ENCODE measurements at regions not wholly inside any gene's neighbourhood (a gene's known extent, or its start where the extent isn't known, plus 50 kb on each side); places are given as distances from the start of the nearest gene placed in this dataset.
"Not testable (repeated sequence)": the region's sequence is repeated elsewhere in the genome, so short reads cannot be mapped to it uniquely, and the experiment has no call there.

- no peak for DNase-seq
These were observed 227.4 kb downstream of the RPAP3 start for GRCh38 chr12:47478426-47478825.

DNA sequence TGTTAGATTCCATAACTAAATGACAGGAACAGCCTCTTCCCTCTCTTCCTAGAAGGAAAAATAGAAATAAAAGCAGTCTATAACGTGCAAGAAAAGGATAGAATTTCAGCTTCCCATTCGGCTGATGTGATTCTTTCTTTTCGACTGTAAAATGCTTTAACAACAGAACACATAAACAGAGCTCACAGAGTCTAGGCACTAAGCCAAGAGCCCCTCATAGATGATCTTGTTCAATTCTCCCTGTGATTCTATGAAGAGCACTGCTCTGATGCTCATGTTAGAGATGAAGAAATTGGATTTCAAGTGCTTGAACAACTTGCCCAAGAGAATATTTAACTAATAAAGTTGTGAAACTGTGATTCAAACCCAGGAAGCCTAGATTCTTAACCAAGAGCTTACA is 232.7 kb downstream of the RPAP3 start:
- no peak for DNase-seq

- DNase-seq = not testable (repeated sequence)
These were observed 235.5 kb downstream of the RPAP3 start for GRCh38 chr12:47470349-47470748.

DNA sequence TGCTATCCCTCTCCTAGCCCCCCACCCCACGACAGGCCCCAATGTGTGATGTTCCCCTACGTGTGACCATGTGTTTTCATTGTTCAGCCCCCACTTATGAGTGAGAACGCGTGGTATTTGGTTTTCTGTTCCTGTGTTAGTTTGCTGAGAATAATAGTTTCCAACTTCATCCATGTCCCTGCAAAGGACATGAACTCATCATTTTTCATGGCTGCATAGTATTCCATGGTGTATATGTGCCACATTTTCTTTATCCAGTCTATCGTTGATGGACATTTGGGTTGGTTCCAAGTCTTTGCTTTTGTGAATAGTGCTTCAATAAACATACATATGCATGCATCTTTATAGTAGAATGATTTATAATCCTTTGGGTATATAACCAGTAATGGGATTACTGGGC is 241.9 kb downstream of the RPAP3 start:
- not testable (repeated sequence) for DNase-seq

DNA sequence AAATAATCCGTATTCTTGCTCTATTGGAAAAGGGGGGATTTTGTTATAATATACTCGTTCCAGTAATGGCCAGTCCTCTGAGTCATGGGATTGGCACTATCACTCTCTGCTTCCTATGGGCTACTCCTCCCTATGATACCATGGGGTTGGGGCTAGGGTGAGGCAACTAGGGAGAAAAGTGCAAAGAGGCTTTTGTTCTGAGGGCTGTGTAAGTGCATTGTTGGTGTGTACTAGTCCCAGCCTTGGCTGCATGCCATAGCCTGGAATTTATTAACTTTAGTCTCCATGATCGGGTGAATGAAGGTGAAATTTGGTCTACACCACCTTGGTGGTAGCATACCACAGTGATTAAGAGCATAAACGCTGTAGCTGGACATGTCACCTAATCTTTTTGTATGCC is 247.6 kb downstream of the RPAP3 start:
- DNase-seq = no peak

DNA sequence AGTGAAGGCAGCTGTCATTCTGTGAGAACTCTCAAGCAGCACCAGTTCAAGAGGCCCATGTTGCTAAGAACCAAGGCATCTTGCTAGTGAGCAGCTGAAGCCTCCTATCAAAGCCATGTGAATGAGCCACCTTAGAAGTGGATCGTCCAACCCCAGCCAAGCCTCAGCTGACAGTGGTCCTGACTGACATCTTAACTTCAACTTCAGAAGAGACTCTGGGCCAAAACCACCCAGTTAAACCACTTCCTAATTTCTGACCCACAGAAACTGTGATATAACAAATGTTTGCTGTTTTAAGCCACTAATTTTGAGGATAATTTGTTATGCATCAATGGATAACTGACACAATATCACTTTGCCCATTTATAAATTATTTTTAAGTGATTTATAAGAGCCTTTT is 256.0 kb downstream of the RPAP3 start:
- no peak for DNase-seq

GRCh38 chr12:47442310-47442709 is 263.5 kb downstream of the RPAP3 start:
- DNase-seq = no peak

DNA sequence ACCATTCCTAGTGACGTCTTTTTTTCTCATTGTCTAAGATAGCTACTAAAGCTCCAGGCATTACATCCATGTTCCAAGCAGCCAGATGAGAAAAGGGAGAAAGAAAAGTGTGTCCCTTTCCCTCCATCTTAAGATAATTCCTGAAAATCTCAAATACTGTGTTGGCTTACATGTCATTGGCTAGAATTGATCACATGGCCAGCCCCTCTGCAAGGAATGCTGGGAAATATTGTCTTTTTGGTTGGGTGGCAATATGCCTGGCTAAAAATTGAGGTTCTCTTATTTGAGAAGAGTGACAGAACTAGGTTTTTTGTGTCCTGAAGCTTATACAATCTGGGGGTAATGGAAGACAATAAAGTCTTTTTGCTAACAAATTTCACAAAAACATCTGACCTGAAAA is 264.3 kb downstream of the RPAP3 start:
- DNase-seq = no peak

- DNase-seq = no peak
These were observed 267.7 kb downstream of the RPAP3 start for GRCh38 chr12:47438175-47438574.

- no peak for DNase-seq
These were observed 268.3 kb downstream of the RPAP3 start for GRCh38 chr12:47437570-47437969.

DNA sequence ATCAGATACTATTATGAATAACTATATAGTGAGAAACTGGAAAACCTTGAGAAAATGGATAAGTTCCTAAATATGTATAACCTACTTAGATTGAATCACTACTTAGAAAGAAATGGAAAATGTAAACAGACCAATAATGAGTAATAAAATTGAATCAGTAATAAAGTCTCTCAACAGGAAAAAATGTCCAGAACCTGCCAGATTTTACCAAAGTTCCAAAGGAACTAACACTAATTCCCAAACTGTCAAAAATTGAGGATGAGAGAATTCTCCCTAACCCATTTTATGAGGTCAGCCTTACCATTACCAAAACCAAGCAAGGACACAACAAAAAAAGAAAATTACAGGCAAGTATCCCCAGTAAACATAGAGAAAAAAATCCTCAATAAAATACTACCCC is 272.0 kb downstream of the RPAP3 start:
- no peak for DNase-seq

- not testable (repeated sequence) for DNase-seq
These were observed 279.0 kb downstream of the RPAP3 start for GRCh38 chr12:47426678-47427309.

GRCh38 chr12:47422611-47423010 is 283.2 kb downstream of the RPAP3 start:
- DNase-seq = no peak

DNA sequence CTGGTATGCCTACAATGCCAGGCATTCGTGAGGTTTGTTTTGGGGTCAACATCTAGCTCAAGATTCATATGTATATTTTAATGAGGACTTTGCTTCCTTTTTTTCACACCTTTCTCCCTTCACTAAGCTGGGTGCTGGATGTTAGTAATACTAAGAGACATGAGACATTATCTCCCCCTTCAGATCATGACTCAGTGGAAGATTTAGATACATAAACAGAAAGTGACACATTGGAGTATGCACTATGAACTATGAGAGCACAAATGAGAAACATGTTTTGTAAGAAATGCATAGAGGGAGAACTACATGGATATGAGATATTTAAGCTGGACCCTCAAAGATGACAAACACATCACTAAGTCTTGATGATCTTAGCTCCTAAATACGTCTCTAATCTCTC is 286.3 kb downstream of the RPAP3 start:
- no peak for DNase-seq

DNA sequence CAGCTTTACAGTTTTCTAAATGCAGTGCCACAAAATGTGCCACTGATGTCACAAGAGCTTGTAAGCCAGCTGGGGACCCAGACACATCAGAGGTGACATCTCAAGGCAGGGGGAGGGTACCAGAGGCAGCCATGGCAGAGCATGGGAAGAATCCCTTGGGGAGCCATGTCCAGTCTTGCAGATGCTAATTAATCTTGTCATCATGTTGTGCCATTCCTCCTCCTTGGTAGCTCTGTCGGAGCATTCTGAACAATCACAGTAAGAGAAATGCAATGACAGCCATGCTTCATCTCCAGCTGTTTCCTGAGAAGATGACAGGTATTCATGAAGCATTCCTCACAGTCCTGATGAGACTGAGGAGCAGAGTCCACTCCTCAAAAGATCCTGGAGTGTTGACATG is 287.9 kb downstream of the RPAP3 start:
- DNase-seq = no peak

- DNase-seq = no peak
These were observed 288.7 kb downstream of the RPAP3 start for GRCh38 chr12:47417121-47417520.

DNA sequence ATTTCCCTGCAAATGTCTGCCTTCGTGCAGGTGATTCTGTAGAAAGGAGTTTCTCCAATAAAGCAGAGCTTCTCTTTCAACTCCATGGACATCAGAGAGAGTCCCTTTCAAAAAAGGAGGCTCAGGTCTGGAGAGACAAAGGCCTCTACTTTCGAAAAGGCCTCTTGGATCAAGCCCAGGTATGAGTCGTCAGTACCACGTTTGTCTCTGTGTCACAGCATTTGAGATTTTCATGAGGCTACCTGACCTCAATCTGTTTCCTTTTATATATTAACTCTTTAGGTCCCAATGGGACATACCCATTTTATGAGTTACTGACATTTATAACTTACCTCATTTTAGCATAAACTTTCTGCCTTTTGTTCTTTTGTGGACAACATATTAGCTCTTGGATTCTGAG is 290.8 kb downstream of the RPAP3 start:
- DNase-seq = no peak

DNA sequence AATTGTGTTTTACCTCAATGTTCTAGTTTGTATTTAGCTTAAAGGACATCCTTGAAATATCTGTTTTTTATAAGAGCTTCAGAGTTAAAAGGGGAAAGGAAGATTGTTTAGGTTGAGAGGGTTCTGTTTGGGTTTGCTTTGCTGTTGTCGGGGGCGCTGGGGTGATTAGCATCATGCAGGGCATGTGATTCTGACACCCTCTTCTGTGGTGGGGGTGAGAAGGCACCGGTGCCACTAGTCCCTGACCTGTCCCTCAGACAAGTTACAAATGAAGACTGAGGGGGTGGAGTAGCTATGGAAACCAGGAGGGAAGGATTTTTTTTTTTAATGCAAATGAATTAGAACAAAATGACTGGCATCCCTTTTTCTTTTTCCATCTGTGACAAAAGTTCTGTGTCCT is 291.3 kb downstream of the RPAP3 start:
- DNase-seq = no peak

- no peak for DNase-seq
These were observed 292.0 kb downstream of the RPAP3 start for GRCh38 chr12:47413806-47414205.

GRCh38 chr12:47412601-47413236 is 293.1 kb downstream of the RPAP3 start:
- no peak for DNase-seq

GRCh38 chr12:47411966-47412365 is 293.9 kb downstream of the RPAP3 start:
- no peak for DNase-seq

- no peak for DNase-seq
These were observed 295.0 kb downstream of the RPAP3 start for GRCh38 chr12:47410862-47411261.

DNA sequence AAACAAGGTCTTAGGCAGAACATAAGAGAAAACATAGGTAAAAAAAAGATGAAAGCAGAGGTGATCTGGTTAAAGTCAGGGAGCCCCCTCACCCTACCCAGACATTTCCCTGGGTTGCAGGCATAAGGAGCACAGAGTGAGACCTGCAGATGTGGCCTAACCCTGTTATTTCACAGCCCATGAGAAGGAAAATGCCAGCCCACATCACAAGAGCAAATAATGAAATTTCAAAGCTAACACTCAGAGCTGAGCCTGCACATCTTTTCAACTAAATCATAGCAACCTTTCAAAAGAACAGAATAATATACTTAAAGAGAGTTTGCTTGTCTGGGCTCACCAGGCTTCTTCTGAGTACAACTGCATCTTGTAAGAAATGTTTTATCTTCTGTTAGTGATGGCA is 295.4 kb downstream of the RPAP3 start:
- DNase-seq = no peak

GRCh38 chr12:47409310-47409987 is 296.4 kb downstream of the RPAP3 start:
- no peak for DNase-seq
